ACC112 (cell line): ENCODE measurements at regions not wholly inside any gene's neighbourhood (a gene's known extent, or its start where the extent isn't known, plus 50 kb on each side); places are given as distances from the start of the nearest gene placed in this dataset.

Source experiments
- H2AFZ ChIP-seq: fragments of 200-600 bp; sonication (generic); one replicate; pipeline ENCODE4 v1.6.0; 2017; ENCODE audit warnings: antibody characterized with exemption, low read length; ENCODE audit not compliant: unreplicated experiment
- H3K27ac ChIP-seq: fragments of 200-600 bp; sonication (generic); 2 replicates; pipeline ENCODE4 v1.5.1; 2014; ENCODE audit warnings: low read depth, mild to moderate bottlenecking, antibody characterized with exemption, low read length, moderate library complexity
- H3K27me3 ChIP-seq: fragments of 200-600 bp; sonication (generic); 2 replicates; pipeline ENCODE4 v1.6.1; 2014; ENCODE audit warnings: mild to moderate bottlenecking, antibody characterized with exemption, low read length, moderate library complexity, mixed read lengths; ENCODE audit not compliant: insufficient read depth
- H3K36me3 ChIP-seq: fragments of 200-600 bp; sonication (generic); 2 replicates; pipeline ENCODE4 v1.6.1; 2016; ENCODE audit warnings: mild to moderate bottlenecking, antibody characterized with exemption, low read length, moderate library complexity, mixed read lengths; ENCODE audit not compliant: insufficient read depth
- H3K4me1 ChIP-seq: fragments of 200-600 bp; sonication (generic); one replicate; pipeline ENCODE4 v1.6.1; 2016; ENCODE audit warnings: low read length, mixed read lengths; ENCODE audit not compliant: insufficient read depth, unreplicated experiment, control insufficient read depth
- H3K4me3 ChIP-seq: fragments of 200-600 bp; sonication (generic); 2 replicates; pipeline ENCODE4 v1.5.1; 2014; ENCODE audit warnings: mild to moderate bottlenecking, low read depth, low read length
- H3K79me2 ChIP-seq: fragments of 200-600 bp; sonication (generic); one replicate; pipeline ENCODE4 v1.6.0; 2016; ENCODE audit warnings: low read length; ENCODE audit not compliant: control insufficient read depth, unreplicated experiment, insufficient read depth

DNA sequence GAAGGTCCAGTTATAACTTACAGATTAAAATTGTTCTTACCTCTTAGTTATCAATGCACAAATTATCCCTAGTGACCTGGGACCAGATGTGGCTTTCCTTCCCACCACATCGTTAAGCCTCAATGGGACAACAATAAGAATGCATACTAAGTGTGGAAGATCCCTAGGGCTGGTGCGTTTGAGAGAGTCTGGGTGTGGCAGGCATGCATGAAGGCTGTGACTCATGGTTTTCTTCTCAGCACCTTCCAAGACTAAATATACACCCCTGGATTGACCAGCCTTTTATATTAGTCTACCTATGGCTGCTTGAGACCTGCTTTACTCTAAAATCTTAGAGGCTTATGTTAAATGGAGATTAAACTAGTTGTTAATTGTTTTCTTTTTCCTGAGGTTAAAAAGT is 261.7 kb upstream of the SLC14A2 start:
- Histone ChIP-seq H3K27ac (no peak overlapping the region), H3K79me2 (no peaks in the 10 kb centered on the region), H3K4me1 (peaks cover 2% of the 10 kb centered on the region), H2AFZ (no peak overlapping the region), H3K4me3 (no peak overlapping the region), H3K27me3 (peaks cover 20% of the 10 kb centered on the region), H3K36me3 (no peaks in the 10 kb centered on the region)

DNA sequence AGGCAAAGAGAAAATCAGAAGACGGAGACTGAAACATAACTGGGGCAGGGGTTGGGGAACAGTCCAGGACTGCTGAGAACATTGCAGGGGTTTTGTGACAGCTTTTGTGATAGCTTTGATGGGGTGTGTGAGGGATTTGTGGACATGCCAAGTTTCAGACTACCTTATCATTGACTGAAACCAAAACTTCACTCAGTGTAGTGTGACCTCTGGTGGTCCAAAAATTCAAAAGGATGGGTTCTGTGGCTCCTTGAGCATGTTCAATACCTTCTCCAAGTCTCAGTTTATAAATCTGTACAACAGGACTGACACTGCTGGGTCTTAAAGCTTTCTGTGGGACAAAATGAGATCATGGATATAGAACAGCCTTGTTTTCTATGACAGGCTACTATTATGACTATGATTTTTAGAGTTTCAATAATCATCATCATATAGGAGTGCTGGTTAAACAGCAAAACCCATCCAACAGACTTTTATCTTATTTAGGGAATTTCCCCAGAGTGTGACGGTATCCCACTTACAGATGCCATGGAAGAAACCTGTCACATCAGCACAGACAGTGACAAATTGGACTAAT is 259.2 kb upstream of the SLC14A2 start:
- Histone ChIP-seq H3K4me3 (no peak overlapping the region), H3K27me3 (peaks cover 10% of the 10 kb centered on the region)

DNA sequence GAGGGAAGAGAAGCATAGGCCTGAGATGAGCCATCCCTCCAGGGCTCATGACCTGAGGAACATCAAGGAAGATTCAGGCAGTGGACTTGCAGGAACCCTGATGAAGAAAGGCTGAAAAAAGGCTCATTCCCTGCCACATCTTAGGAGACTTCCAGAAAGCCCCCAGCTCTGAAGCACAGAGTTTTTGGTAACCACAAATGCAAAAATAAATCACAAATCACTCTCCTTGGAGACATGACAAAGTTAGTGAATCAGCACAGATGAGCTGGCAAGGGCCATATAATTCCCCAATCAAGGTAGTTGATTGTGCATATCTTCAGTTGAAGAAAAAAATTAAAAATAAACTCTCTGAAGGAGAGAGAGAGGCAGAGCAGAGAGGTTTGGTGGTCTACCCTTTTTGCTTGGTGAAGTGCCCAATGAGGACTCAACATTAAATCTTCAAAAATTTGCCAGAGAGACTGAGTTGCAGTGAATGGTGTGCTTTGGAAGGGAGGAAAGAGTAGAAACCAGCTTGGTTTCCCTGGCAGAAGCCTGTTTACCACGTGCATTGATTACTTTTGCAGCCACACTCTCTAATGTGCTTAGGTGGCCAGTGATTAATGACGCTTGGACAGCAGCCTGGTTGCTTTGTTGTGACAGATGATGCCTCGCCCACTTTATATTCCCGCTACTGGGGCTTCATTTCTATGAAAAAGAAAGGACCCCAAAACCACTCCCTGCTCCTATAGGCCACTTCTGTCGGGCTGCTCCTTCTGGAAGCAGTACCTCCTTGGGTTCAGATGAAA is 257.4 kb upstream of the SLC14A2 start:
- Histone ChIP-seq H3K36me3 (no peaks in the 10 kb centered on the region), H2AFZ (no peak overlapping the region), H3K4me3 (no peak overlapping the region), H3K27ac (no peak overlapping the region), H3K4me1 (peaks cover 7% of the 10 kb centered on the region), H3K27me3 (peaks cover 7% of the 10 kb centered on the region), H3K79me2 (no peaks in the 10 kb centered on the region)

More for the DNA sequence above, 259.2 kb upstream of the SLC14A2 start:
- Histone ChIP-seq H3K4me1 (peaks cover 2% of the 10 kb centered on the region), H3K79me2 (no peaks in the 10 kb centered on the region), H3K27ac (no peak overlapping the region), H3K36me3 (no peaks in the 10 kb centered on the region), H2AFZ (no peak overlapping the region)

DNA sequence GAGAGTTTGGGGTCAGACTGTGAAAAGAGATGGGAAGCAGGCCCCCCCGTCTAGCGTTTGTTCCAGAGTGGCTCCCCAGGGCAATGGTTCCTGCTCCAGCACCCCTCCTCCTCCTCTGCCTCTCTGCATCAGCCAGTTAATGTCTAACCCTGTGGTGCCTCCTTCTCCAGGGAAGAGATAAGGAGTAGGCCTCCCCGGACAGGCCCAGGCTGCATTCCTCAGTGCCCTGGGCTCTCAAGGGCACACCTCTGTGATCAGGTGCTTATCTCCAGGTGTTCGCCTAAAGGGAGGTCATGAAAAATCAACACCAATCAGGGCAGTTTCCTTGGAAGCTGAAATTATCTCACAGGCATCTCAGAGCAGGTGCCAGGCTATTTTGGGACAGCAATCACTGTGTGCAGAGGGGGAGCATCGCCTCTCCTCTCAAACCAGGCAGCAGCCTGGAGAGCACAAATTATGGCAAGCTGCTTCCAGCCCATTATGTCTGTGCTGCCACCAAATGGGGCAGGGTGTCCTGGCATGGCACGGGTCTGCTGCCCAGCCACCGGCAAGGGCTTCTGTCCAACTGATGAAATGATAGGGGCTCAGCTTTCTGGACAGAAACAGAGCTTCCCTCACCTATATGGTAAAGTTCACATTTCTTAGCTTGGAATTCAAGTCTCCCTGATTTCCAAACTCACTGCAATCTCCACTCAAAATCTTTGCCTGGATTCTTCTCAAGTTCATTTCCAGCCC is 255.8 kb upstream of the SLC14A2 start:
- peaks cover 7% of the 10 kb centered on the region for H3K4me1 ChIP-seq
- H2AFZ ChIP-seq: no peak overlapping the region
- no peak overlapping the region for H3K4me3 ChIP-seq
- no peaks in the 10 kb centered on the region for H3K36me3 ChIP-seq
- no peaks in the 10 kb centered on the region for H3K79me2 ChIP-seq
- no peak overlapping the region for H3K27ac ChIP-seq
- H3K27me3 ChIP-seq: peaks cover 17% of the 10 kb centered on the region

DNA sequence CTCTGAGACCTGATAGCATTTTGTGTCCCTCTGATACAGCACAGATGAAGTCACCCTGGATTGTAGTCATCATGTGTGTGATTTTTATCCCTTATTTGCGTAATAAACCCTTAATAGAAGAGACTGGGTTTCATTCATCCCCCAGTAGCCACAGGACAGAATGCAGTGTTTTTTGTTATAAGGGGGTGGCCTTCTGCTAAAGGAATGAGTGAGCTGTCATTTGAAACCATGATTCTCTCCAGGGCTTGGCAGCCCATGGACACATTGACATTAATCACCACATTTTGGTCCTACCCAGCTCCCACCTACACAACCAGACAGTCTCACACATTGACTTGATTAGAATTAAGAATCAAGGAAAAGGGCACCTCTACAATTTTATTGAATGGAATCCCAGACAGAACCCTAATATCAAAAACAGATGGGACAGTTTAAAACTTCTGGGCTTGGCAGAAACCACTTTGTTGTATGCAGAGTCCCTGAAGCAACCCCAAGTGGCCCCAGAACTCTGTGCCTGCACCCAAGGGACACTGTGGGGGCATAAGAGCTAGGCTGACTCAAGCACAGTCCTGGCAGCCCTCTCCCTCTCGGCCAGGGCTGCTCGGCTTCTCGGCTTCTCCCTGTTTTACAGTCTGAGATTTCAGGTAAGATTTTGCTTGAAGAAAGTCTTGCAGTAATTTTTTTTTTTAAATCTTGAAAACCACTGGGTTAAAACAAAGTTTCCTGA is 254.0 kb upstream of the SLC14A2 start:
- H3K4me3 ChIP-seq: no peak overlapping the region
- H2AFZ ChIP-seq: no peak overlapping the region
- H3K36me3 ChIP-seq: no peaks in the 10 kb centered on the region
- peaks cover 7% of the 10 kb centered on the region for H3K4me1 ChIP-seq
- peaks cover 28% of the 10 kb centered on the region for H3K27me3 ChIP-seq
- no peak overlapping the region for H3K27ac ChIP-seq
- no peaks in the 10 kb centered on the region for H3K79me2 ChIP-seq

DNA sequence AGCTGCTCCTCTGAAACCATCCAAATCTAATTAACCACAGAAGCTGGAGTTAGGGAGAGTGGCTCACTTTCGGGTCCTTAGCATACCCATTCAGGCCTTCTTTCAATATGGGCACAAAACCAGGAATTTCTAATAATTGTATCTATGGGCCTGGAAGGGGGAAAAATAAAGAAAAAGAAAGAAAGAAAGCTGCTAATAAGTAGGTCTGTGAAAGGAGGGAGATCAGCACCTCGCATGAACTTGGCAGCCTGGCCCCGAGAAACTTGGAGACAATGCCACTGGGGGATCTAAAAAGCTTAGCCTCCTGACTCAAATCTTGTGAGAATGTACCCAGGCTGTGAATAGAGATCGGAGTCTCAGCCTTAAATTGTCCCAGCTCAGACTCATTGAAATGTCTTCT is 252.1 kb upstream of the SLC14A2 start:
- H3K27me3 ChIP-seq: peaks cover 47% of the 10 kb centered on the region
- H3K27ac ChIP-seq: no peak overlapping the region
- H3K36me3 ChIP-seq: no peaks in the 10 kb centered on the region
- peaks cover 5% of the 10 kb centered on the region for H3K4me1 ChIP-seq
- H3K79me2 ChIP-seq: no peaks in the 10 kb centered on the region
- H2AFZ ChIP-seq: no peak overlapping the region
- H3K4me3 ChIP-seq: no peak overlapping the region

DNA sequence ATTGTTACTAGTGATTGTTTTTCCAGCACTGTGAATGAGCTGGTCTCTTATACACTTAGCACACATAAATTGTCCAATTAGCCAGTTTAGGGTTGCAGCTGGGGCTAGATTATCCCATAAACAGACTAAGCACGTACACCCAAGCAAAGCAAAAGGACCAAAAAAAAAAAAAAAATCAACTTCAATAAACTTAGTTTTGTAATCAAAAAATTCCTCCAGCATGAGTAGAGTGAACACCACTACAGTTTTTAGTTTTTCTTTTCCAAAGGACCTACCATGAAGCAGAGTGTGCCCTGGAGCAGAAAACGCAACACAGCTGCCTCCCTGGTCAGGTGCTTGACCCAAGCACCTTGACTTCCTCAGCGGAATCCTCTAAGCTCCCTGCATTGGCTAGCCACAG is 249.4 kb upstream of the SLC14A2 start:
- Histone ChIP-seq H3K27ac (no peak overlapping the region), H2AFZ (no peak overlapping the region), H3K27me3 (peaks cover 49% of the 10 kb centered on the region), H3K4me1 (peaks cover 5% of the 10 kb centered on the region), H3K79me2 (no peaks in the 10 kb centered on the region), H3K36me3 (no peaks in the 10 kb centered on the region), H3K4me3 (no peak overlapping the region)

DNA sequence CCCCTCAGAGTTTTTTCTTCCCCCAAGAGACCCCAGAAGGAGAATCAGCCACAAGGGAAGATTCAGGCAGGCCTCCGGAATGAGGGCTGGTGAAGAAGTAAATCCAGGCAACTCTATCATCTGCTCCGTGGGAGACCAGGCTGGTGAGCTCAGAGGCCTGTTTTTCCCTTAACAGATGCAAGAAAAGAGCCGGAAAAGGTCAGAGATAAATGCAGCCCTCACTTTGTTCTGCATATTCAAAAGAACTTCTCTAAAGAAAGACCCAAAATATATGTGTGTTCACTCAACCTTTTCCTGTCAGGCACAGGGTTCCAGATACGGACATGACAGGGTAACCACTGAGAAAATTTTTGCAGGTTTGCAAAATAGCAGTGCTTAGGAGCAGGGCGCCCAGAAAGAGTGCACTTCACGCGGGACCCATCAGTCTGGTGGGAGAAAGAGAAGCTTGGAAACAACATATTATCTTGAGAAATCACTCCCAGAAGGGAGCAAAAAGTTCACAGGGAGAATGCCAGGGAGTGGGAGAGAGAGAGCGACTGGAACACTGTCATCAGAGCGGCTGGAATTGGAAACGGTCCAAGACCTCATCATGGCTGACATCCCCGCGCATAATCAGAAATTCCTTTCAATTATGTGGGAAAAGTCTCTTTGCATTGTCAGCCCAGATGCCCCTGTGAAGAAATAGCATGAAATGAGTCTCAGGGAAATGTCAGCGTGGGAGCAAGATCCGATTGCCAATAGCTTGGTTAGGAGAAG is 244.8 kb upstream of the SLC14A2 start:
- Histone ChIP-seq H3K36me3 (no peaks in the 10 kb centered on the region), H3K79me2 (no peaks in the 10 kb centered on the region), H3K4me1 (no peaks in the 10 kb centered on the region), H3K27me3 (peaks cover 26% of the 10 kb centered on the region), H3K27ac (no peak overlapping the region), H3K4me3 (no peak overlapping the region), H2AFZ (no peak overlapping the region)

DNA sequence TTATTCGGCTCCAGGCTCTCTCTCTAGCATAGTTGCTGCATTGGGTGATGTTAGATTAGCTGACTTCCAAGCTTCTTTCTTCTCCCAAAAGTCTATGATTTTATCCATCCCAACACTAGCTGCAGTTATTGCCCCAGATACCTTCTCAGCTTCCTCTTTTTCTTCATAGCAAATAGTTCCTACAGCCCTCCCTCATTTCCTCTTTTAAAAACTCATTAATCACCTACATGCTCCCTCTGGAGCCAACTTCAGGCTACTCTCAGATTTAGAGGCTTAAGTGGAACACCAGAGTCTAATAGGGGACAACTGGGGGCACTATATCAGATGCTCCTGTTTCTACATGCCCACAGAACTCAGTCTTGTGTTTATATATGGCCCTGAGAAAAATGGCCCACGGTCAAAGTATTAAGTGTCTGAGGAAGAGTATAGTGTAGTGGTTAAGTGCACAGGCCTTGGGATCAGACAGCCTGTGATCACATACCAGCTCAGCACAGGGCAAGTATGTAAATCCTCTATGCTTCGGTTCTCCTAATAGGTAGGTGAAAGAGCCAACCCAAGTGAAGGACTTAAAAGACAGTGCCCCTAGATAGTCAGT is 241.9 kb upstream of the SLC14A2 start:
- no peak overlapping the region for H3K27ac ChIP-seq
- peaks cover 13% of the 10 kb centered on the region; the same call in 1 of the 2 replicates for H3K27me3 ChIP-seq
- no peaks in the 10 kb centered on the region for H3K36me3 ChIP-seq
- no peak overlapping the region for H3K4me3 ChIP-seq
- no peaks in the 10 kb centered on the region for H3K4me1 ChIP-seq
- no peaks in the 10 kb centered on the region for H3K79me2 ChIP-seq
- H2AFZ ChIP-seq: no peak overlapping the region

DNA sequence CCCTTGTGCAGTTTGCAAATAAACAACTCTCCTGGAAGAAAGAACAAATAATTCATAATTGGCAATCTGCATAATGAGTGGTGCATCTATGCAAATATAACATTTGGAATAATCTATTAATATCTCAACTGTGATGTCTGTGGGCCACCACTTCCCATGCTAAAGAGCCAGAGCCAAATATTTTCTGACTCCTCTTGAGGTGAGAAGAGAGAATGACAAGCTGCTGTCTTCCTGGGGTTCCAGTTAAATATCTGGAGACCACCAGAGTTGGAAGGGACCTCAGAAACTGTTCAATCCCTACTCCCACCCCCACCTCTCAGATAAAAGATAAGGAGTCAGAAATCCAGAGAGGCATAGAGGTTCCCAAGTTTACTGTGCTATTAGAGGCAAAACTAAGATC is 241.0 kb upstream of the SLC14A2 start:
- Histone ChIP-seq H3K36me3 (no peaks in the 10 kb centered on the region), H3K27me3 (peaks cover 10% of the 10 kb centered on the region; the same call in 1 of the 2 replicates), H3K4me3 (no peak overlapping the region), H3K27ac (no peak overlapping the region), H2AFZ (no peak overlapping the region), H3K79me2 (no peaks in the 10 kb centered on the region), H3K4me1 (no peaks in the 10 kb centered on the region)
